ENCODE measurements at regions not wholly inside any gene's neighbourhood (a gene's known extent, or its start where the extent isn't known, plus 50 kb on each side); places are given as distances from the start of the nearest gene placed in this dataset.
"Not testable (repeated sequence)": the region's sequence is repeated elsewhere in the genome, so short reads cannot be mapped to it uniquely, and the experiment has no call there.

DNA sequence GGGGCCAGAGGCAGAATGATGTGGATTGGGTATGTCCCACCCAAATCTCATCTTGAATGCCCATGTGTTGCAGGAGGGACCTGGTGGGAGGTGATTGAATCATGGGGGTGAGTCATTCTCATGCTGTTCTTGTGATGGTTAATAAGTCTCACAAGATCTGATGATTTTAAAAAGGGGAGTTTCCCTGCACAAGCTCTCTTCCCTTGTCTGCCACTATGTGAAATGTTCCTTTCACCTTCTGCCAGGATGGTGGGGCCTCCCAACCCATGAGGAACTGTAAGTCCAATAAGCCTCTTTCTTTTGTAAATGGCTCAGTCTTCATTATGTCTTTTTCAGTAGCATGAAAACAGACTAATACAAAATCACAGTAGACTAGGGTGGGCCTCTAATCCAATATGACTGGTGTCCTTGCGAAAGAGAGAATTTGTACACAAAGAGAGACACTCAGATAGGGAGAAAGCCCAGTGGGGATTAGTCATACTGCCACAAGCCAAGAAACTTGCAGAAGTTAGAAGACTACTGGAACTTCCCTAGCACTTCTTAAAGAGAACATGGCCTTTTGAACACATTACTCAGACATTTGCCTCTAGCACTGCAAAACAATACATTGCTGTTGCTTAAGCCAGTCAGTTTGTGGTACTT lies 68.4 kb downstream of the ANXA1 start:
- peak; percentile 41 for DNase-seq (ENCODE audit: low read depth)

DNA sequence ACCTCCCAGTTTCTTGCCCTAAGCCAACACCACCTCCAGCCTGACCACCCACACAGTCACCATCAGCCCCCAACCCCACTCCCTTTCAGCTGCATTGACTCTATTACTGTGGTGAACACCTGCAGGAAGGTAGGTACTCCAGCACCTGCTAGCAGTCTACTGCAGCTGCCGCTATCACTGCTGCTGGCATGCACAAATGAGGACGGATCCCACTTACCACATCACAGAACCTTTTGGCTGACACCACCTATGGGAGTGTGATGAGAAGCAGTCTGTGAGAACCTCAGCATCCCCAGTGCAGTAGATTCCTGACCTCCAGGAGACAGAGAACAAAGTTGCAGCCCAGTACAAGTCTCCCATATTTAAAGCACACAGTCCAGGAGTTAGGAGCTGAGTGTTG lies 71.9 kb downstream of the ANXA1 start:
- DNase-seq (ENCODE audit: low read depth): no peak

DNA sequence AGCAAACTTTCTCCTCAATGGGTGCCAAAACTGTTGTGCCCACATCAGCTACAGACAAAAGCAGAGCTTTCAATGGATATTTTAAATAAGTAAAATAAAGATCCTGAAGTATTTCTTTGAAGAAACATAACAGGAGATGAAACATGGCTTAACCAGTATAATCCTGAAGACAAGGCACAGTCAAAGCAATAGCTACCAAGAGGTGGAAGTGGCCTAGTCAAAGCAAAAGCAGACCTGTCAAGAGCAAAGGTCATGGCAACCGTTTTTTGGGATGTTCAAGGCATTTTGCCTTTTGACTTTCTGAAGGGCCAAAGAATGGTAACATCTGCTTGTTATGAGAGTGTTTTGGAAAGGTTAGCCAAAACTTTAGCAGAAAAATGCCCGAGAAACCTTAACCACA lies 77.9 kb downstream of the ANXA1 start:
- DNase-seq (ENCODE audit: low read depth): no peak

DNA sequence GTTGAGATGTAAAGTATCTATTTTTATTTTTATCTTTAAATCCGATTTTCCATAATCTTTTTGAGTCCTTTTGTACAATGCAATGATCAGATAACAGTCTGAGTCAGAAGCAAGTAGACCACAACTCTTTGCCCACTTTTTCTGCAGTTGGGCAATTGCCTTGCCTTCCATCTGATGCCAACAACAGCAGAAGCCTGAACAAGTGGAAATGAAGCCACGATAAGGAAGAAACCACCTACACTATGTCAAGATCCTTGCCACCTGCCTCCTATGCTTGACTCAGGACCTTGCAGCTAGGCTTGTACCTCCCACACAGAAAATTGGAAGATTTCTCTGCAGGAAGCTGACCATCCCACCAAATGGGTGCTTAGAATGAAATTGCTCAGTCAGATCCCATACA lies 78.6 kb downstream of the ANXA1 start:
- no peak for DNase-seq (ENCODE audit: low read depth)

DNA sequence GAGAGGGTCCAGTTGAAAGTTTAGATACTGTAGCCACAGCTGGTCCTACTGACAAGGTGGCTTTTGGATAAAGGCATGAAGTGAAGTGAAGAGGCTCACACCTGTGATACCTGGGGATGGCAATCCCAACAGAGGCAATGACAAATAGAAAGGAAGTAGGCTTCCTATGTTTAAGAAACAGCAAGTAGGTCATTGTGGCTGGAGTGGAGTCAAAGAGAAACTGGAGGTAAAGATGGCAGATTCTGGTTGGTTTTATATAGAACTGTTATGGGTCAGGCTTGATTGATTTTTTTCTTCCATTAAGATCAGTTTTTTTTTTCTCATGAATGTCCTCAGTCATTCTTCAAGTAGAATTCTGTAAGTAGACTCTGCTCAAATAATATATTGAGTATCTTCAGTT lies 79.5 kb downstream of the ANXA1 start:
- no peak for DNase-seq (ENCODE audit: low read depth)

DNA sequence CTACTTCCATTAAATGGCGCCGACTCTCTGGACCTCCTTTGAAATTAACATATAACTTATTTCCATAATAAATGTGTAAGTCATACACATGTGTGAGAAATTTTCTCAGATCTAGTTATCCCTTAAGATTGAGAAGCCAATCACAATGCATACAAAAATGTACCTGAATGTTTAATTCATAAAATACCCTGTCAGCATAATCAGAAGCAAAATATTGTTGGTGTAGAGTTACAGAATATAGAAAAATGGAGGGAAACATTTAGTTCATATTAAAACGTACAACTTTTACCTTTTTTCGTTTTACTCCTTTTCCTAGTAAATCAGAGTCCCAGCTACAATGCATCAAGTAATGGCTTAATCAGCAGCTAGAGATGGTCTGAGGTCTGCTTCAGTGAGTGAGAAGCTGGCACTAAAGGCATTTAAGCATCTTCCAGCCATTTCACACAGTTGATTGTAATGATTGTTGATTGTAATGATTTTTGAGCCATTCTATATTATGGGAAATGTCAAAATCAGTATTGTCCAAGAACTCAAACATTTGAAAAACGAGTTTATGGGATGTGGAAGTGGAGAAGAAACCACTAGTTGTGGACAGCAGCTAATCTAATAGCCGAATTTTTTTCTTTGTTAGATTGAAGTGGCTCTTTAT lies 81.8 kb downstream of the ANXA1 start:
- DNase-seq (ENCODE audit: low read depth): no peak

DNA sequence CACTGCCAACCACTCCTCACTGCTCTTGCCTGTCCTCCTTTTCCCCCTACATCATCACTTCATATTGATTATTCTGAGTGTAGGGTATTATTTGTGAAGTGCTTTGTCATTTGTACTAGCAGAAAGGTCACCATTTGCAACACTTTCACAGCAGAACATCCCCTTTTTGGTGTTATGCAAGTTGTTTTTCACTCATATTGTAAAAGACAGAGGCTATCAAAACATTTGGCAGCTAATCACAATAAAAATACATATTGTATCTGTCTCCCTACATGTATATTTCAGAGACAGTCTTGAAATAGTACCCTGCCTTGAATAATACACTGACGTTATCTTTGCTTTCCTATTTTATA lies 82.3 kb downstream of the ANXA1 start:
- DNase-seq (ENCODE audit: low read depth): no peak

DNA sequence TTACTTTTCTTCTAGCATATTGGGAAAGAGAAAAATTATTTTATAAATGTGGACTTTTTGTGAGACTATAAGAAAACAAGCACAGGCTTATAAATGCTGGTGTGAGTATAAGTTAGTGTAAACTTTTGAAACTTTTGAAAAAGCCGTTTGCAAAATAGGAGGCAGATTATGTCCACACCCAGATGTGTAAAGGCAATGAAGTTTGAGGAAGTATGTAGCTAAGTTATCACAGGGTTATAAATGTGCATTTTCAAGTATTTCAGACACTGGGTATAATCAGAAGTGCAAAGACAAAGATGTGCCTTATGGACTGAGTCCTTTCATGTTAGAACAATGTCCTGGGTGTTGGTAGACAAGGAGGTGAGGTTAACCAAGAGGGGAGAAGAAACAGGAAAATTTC lies 85.5 kb downstream of the ANXA1 start:
- no peak for DNase-seq (ENCODE audit: low read depth)

DNA sequence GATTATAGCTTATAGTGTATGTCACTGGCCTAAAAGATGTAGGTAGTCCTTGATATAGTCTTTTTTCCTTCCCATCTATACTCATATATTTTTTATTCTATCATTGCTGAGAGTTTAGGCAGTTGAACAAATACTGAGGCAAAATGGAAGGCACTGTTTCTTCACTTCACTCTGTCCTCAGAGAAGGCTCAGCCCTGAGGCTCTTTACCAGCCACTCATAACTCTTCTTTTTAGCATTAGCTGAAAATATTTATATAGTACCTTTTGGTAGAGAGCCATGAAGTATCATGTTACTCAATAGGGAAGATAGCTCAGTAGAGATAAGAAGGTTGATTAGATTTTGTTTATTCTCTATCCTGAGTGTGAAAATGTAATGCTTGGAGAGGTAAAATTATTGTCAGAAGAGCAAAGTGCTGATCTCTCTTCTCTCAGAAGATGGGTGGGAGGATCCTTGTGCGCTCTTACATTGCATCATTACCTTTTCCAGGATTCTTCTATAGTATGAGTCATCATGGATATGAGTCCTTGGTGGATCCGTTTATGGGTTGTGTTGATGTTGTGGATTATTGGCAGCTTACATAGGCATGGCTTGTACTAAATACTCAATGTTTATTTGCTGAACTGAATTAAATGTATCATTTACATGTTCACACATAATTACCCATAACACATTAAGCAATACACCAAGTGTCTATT lies 88.1 kb downstream of the ANXA1 start:
- DNase-seq (ENCODE audit: low read depth): no peak

DNA sequence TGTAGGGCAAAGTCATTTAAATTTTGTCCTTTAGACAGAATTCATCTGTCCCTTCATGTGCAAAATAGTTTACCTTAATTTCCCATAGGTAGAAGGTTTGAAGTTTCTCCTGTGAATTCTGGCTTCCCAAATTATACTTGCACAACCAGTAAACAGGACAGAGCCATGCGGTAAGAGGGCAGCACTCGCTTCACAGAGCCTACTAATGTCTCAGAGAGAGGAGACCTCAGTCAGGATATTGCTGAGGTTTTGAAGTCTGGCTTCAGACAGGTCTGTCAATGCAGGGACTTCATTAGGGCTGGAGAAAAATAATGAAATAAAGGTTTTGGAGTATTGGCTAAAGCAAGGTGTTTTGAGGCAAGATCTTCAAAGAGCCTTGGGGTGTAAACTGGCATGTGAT lies 91.4 kb downstream of the ANXA1 start:
- no peak for DNase-seq (ENCODE audit: low read depth)

DNA sequence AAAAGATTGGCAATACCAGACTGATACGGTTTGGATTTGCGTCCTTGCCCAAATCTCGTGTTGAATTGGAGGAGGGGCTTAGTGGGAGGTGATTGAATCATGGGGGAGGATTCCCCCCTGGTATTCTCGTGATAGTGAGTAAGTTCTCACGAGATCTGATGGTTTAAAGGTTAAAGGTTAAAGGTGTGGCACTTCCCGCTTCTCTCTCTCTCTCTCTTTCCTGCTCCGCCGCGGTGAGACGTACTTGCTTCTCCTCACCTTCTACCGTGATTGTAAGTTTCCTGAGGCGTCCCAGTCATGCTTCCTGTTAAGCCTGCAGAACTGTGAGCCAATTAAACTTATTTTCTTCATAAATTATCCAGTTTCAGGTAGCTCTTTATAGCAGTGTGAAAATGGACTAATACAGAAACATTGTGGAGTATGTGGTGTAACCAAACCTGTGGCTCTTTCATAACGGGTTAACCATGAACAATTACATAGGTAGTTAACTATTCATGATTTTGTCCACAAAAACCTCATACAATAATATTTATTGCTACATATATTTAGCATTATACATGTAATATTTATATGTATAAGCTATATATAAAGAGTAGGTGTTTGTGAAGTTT lies 107.5 kb downstream of the ANXA1 start:
- no peak for DNase-seq (ENCODE audit: low read depth)

DNA sequence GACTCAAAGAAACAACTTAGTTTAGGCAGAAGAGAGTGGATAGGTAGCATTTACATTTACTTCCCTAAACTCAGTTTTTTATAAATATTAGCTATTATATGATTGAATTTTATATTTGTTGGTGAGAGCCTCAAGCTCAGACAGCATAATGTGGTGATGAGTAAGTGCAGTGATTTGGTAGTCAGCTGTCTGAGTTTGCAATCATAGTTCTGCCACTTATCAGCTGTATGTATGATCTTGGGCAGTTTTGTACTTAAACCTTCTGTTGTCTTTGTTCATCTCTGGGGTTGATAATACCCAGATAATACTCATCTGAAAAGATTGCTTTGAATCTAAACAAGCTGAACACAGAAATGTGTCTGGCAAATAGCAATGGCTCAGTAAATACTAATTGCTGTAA lies 108.8 kb downstream of the ANXA1 start:
- DNase-seq (ENCODE audit: low read depth): no peak

DNA sequence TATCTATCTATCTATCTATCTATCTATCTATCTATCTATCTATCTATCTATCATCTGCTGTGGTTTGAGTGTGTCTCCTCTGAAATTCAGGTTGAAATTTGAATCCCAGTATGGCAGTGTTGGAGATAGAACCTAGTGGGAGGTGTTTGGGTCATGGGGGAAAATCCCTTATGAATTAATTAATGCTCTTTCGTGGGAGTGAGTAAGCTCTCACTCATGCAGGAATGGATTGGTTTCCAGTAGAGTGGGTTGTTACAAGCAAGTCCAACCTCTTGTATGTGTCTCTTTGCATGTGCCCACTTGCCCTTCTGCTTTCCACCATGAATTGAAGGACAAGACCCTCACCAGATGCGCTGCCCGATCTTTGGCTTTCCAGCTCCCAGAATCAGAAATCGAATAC lies 113.0 kb downstream of the ANXA1 start:
- DNase-seq (ENCODE audit: low read depth): no peak

DNA sequence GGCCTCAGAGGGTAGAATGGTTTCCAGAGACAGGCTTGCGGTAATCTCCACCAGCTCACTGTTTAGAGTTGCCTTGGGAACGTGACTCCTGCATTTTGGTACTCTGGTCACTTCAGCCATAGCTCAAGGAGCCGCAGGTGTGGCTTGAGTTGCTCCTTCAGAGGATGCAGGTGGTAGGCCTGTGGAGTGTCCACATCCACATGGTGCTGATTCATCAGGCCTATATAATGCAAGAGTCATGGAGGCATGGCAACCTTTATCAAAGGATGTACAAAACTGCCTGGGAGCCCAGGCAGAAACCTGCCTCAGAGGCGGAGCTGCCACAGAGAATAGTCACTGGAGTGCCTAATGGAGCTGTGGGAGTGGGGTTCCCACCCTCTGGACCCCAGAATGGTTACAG lies 114.2 kb downstream of the ANXA1 start:
- no peak for DNase-seq (ENCODE audit: low read depth)

DNA sequence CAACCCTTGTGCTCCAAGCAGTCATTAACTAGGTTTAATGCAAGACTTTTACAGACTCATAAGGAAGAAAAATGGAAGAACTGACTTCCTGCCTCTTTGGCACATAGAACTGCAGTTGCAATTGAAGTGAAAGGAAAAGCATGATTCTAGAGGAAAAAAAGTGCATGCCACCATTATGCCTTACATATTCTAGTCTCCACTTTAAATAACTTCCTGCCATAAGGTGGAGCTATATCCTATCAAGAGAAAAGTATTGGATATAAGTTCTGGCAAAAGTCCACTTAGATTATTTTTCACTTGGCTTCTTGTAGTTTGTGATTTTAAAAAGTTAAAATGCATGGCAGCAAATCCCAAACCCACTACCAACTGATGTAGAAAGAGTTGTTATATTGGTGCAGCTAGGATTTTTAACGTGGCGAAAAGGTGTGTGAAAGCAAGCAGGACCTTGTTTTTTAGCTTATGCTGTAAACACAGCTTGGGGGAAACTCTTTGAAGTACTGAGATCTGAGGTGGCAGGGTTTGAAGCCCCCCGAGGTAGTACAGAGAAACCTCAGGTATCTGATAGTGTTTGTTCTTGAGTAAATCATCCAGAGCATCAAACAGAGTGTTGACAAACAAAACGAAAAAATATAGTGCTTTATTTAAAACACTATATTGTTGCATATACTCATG lies 117.9 kb downstream of the ANXA1 start:
- DNase-seq (ENCODE audit: low read depth): no peak

DNA sequence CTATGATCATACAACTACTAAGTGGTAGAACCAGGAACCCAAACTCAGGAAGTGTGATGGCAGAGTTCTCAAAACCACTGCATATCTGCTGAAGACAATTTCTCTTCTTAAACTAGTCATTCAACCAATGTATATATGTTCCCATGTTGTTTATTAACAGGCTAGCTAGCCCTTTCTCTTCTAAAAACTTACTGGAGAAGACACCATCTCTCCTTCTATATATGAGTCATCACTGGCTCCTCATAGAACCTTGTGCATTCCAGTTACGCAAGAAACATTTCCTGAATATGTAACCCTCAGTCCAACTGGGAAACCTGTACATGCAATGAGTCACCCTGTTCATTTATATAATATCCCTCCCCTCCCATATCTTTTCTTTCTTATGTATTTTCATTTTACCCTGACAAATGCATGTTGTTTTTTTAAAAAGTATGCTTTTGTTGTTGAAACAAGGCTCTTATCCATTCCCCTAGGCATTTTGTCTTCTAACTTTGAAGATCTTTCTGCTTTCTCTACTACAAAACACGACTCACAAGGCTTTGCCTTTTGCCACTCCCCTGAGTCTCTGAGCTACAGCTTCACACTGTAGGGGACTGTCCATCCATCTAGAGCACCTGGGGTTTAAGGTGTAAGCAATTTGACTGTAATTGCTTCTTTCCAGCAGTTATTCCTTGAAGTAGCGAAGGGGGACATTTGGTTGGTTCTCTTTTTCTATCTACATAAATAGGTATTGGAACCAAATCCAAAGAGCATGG lies 119.5 kb downstream of the ANXA1 start:
- no peak for DNase-seq (ENCODE audit: low read depth)

DNA sequence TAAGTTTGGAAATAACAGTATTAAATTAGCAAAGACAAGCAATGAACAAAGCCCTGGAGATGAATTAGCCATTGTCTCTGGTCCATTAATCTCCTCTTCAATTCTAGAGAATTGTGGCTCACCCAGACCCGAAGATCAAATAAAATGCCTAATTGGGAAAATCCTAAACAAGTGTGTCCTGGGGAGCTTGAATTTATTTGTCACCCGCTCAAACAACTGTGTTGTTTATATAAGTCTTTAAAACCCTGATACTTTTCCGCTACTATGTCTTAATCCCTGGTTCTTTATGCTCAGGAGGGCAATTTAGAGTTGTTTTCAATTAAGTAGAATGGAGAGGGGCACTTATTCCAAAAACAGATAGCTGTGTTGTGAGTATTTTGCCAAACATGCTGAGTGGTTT lies 128.4 kb downstream of the ANXA1 start:
- no peak for DNase-seq (ENCODE audit: low read depth)

DNA sequence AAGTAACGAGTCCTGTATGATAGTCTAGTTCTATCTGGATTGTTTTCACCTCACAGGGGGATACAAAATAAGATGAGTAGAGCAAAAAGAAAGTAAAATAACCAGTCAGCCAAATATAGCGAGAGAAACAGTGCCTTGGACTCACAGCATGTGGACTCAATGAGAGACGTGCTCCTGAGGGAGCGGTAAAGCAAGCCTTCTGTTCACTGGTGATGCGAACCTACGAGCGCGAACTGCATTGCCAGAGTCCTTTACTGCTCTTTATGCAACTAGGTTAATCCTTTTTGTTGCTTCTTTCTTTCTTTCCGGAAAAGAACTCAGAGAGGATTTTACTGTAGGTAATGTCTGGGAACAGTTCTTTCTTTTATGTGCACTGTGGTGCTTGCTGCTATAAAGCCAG lies 132.7 kb downstream of the ANXA1 start:
- DNase-seq (ENCODE audit: low read depth): no peak

DNA sequence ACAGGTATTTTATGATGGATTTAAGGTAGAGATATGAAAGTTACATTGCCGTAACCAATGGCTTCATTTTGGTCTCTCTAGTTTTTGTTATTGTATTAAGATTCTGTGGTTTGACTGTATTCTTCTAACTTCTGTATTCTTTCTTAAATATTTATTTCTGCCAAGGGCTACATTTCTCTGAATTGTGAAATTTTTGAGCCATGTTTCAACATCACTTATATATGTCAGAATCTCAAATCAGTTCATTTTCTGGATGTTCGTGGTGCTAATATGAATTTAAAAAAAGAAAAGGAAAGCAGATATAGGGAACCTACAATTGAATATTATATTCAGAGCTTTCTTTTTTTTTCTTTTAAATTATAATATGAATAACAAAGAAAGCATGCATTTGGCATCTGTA lies 142.7 kb downstream of the ANXA1 start:
- DNase-seq (ENCODE audit: low read depth): no peak

DNA sequence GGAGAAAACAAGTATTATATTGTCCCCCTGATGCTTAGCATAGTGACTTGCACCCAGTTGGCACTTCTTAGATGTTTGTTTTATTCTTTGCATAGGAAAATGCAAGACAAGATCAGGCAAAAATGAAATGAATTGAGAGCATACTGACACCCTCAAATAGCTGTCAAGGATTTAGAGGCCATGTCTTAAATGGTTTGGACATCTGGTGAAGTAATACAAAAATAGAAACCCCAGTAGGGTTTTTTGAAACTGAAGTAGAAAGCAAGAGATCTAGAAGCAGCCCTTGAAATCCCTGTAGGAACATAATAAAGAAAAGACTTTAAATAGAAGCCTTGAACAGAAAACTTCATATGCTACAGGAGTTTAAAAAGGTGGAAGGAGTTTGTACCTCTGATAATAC lies 174.3 kb downstream of the ANXA1 start:
- no peak for DNase-seq (ENCODE audit: low read depth)

DNA sequence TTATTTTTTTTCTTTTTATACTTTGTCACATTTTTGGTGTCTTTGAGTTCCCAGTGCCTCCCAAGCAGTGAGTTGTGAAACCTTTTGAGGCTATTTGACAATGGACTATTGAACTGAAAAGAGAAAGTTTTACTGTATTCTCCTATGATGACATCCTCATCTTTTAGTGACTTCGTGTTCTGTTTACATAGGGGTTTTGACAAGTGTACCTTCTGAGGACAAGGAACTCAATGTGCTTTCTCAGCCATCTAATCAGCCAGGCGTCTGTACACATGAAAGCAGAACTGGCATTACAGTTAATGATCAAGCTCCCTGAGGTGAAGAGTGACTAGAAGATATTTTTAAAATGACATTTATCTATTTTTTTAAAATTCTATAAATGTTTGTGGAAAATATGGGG lies 175.5 kb downstream of the ANXA1 start:
- DNase-seq (ENCODE audit: low read depth): no peak

DNA sequence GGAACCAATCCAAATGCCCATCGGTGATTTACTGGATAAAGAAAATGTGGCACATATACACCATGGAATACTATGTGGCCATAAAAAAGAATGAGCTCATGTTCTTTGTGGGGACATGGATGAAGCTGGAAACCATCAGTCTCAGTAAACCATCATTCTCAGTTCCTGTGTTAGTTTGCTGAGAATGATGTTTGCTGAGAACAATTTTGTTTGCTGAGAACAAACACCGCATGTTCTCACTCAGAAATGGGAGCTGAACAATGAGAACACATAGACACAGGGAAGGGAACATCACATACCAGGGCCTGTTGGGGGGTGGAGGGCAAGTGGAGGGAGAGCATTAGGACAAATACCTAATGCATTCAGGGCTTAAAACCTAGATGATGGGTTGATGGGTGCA lies 185.5 kb downstream of the ANXA1 start:
- DNase-seq (ENCODE audit: low read depth): not testable (repeated sequence)
